GM21717 (cell line): ENCODE measurements at regions not wholly inside any gene's neighbourhood (a gene's known extent, or its start where the extent isn't known, plus 50 kb on each side); places are given as distances from the start of the nearest gene placed in this dataset.
"Not testable (repeated sequence)": the region's sequence is repeated elsewhere in the genome, so short reads cannot be mapped to it uniquely, and the experiment has no call there.

Experiments
- ATAC-seq: cut with Tn5 transposase; IDR thresholded peaks from one replicate; pipeline ENCODE4 v1.9.1; 2021; ENCODE audit warnings: mild to moderate bottlenecking, moderate library complexity; ENCODE audit not compliant: unreplicated experiment

GRCh38 chrX:128653524-128654060, 601.4 kb upstream of the ACTRT1 start:
- ATAC-seq, result no peak

- no peak for ATAC-seq
Measured at GRCh38 chrX:128650326-128650725, 598.1 kb upstream of the ACTRT1 start.

- no peak for ATAC-seq
Measured at GRCh38 chrX:128634754-128635153, 582.6 kb upstream of the ACTRT1 start.

- no peak for ATAC-seq
Measured at GRCh38 chrX:128623361-128623760, 571.2 kb upstream of the ACTRT1 start.

DNA sequence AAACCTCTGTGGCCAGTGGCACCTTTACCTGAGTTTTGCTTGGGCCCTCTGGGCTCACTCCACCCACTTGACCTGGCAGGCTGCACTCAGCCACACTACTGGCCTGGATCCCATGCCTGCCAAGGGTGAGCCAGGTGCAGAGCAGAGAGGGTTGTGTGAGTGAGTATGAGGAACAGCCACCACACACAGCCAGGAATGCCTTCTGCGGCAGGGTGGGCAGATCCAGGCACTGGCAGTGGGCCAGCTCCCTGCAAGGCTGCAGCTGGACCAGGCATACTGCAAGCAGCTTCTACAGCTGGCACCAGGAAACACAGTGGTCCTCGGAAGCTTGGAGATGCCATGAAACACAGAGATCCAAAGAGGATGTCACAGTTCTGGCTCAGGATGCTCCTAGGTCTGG, 570.1 kb upstream of the ACTRT1 start:
- ATAC-seq, result no peak

DNA sequence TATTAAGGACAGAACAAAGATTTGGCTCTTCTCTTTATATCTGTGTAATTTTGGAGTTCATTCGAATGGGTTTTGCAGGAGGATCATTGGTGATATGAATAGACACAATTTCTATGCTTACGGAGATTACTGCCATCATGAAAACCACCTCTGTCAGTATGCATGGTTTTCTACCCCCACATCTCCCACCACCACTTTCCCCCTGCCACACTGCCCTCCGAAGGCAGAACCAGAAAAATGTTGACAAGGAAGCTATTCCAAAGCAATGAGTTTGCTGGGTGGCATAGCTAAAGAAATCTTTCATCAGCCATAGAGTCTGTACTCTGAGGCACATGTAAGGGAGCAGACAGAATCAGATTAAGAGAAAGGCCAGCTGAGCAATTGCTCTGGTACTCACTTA, 567.3 kb upstream of the ACTRT1 start:
- ATAC-seq, result no peak

DNA sequence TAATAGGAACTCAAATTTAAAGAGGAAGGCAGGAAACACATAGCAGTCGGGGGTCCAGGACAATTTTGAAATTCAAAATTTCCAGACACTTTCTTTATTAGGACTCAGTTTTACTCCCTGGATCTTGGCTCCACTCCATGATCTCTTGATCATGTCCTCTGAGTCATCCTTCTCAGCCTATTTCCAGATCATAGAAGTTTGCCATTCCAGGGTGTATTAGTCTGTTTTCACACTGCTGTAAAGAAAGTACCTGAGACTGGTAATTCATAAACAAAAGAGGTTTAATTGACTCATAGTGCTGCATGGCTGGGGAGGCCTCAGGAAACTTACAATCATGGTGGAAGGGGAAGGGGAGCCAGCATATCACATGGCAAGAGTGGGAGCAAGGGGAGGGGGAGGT, 564.7 kb upstream of the ACTRT1 start:
- ATAC-seq, result no peak

DNA sequence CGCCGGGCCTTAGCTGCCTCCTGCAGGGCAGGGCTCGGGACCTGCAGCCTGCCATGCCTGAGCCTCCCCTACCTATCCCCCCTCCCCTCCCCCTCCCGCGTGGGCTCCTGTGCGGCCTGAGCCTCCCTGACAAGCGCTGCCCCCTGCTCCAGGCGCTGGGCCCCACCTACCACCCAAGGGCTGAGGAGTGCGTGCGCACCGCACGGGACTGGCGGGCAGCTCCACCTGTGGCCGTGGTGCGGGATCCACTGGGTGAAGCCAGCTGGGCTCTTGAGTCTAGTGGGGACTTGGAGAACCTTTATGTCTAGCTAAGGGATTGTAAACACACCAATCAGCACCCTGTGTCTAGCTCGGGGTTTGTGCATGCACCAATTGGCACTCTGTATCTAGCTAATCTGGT, 554.6 kb upstream of the ACTRT1 start:
- not testable (repeated sequence) for ATAC-seq

DNA sequence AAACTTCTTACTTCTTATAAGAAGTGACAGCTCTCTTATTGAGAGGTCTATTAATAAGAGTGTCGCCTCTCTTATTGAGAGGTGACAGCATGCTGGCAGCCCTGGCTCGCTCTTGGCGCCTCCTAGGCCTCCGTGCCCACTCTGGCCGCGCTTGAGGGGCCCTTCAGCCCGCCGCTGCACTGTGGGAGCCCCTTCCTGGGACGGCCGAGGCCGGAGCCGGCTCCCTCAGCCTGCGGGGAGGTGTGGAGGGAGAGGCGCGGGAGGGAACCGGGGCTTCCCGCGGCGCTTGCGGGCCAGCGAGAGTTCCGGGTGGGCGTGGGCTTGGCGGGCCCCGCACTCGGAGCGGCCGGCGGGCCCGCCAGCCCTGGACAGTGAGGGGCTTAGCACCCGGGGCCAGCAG, 554.2 kb upstream of the ACTRT1 start:
- not testable (repeated sequence) for ATAC-seq

DNA sequence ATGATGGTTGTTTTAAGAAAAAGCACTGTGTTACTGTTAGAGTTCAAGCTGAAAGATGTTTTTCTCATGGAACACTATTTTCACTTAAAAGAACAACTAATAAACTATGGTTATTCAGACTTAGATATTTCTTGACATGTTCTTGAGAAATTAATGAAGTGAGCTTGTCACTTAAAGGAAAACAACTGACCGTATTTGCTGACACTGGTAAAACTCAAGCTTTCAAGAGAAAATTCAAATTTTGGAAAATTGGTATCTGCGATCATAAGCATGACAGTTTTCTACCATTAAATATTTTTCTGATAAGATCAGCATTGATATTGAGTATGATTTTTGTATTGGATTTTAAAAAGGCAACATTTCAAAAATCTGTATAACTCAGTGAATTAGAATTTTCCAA, 549.5 kb upstream of the ACTRT1 start:
- no peak for ATAC-seq

GRCh38 chrX:128599632-128600031, 547.4 kb upstream of the ACTRT1 start:
- ATAC-seq, result no peak

GRCh38 chrX:128582036-128582435, 529.8 kb upstream of the ACTRT1 start:
- no peak for ATAC-seq

- no peak for ATAC-seq
Measured at GRCh38 chrX:128581615-128582014, 529.4 kb upstream of the ACTRT1 start.

DNA sequence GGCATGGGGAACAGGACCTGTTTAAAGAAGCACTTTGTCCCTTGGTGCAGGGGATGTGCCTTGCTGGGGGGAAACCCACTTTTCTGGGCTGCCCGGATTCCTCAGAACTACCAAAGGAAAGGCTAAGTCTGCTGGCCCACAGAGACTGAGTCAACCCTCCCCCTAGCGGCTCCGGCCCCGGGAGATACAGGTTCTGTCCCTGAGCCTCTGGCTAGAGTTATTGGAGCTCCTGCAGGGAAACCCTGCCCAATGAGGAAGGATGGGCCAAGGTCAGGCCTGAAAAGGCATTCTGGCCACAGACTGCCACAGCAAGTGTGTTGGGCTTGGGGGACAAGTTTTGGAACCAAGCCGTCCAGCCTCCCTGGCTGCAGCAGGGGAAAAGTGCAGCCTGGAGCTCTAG, 490.9 kb upstream of the ACTRT1 start:
- ATAC-seq, result no peak

GRCh38 chrX:128518508-128518907, 466.3 kb upstream of the ACTRT1 start:
- ATAC-seq, result peak; percentile 87

DNA sequence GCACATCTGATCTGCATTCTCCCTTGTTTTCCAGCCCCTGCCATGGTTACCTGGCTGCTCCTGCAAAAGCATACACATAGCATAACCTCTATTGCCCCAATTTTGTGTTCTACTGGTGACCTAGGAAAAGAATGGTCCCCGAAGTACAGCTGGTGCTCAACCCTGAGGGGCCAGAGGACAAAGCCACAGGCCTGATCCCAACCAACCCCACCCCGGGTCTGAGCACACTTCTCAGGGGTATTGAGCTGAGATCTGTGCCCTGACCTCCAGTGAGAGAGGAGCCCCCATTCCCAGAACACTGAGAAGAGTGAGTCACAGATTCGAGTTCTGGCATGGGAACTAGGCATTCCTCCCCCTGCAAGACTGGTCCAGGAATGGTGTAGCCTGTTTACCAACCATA, 465.5 kb upstream of the ACTRT1 start:
- ATAC-seq, result no peak

DNA sequence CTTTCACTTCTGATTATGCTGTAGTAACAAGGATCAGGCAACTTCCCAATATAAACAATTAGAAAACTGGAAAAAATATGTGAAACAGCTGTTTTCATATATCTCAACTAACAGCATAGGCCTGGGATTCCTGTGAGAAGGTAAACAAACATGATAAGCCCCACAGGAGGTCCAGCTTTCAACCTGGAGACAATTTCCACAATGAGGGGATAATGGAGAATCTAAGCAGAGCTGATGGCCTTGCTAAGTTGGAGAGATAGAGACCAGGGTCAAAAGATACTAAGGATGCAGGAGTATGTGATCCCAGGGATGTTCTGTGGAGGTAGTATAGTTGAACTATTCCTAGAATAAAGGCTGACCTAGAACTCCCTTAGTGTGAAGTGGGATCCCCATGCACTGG, 452.3 kb upstream of the ACTRT1 start:
- ATAC-seq, result no peak

DNA sequence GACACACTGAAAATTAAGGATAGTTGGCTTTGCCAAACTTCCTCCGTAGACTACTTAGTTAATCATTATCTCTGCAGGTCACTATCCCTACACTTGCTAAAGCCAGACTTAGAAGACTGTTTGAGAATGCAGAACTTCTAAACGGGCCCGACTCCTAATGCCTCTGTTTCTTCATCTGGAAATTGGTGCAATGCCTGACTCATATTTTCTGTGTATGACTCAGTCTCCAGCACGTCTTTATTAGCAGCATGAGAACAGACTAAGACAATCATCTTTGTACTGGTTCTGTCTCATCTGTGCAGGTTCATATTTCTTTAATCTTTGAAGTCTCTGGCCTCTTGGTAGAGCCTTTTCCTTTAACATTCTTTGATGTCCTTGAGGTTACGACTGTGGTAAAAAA, 411.9 kb upstream of the ACTRT1 start:
- no peak for ATAC-seq

DNA sequence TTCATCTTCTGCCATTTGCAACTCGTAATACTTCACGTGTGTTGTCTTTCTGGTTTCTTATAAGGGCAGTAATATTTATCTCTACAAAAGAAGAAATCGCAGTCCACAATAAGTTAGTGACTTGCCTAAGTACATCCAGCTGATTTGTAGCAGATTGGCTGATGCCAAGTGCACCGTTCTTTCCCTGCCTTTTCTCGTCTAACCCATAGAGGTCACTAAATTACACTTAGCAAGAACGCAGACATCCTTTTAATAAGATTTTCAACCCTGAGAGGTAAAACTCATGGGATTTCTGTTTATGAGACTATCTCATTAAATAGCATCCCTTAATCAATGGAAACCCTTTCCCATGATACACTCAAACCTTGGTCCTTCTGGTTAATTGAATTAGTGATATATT, 408.6 kb upstream of the ACTRT1 start:
- ATAC-seq, result no peak

DNA sequence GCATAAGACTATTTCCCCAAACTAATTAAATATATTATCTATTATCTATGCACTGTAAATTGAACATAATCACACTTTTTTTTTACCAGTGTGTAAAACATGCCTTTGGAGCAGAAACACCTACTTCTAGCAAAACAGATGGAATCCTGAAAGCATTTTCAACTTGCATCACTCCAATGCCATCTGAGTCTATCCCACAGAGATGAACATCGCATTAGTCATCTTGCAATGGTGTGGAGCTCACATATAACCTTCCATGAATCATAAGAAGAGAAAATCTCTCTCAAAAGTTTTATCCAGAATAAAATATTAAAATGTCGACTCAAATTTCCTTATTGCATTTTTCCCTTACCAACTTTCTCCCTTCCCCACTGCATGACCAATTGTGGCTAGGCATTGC, 406.7 kb upstream of the ACTRT1 start:
- no peak for ATAC-seq

DNA sequence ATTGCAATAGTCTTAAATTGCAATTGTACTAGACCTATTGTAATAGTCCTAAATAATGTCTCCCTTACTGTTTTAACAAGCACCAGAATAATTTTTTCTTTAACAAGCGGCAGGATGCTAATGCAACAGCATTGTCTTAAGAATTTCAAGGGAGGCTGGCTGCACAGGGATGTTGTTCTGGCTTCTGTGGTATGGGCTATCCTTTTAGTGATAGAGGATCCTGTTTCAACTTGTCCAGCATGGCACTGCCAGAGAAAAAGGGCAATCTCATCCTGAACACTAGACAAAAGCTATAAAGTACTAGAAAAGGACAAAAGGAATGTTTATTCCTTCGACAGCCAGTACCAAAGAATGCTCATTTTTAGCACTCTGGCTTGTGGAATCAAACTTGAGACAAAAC, 405.5 kb upstream of the ACTRT1 start:
- no peak for ATAC-seq

- ATAC-seq, result no peak
Measured at GRCh38 chrX:128439159-128439558, 387.0 kb upstream of the ACTRT1 start.

DNA sequence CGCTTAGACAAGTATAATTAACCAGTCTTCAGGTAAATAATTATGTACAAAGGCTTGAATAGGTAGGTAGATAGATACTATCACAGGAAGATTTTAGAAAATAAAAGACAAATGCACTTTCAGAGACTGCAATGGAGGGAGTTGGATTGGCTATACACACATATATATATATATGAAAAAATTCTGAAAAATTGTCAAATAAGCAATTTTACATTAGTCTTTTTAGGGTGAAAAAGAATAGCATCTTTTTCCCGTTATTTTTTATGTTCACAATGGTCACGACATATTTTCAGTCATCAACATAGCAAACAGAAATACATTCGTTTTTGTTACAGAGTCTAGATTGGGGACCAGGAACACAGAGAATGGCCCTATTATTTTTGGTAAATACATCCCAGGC, 385.9 kb upstream of the ACTRT1 start:
- no peak for ATAC-seq
